ENCODE measurements at regions not wholly inside any gene's neighbourhood (a gene's known extent, or its start where the extent isn't known, plus 50 kb on each side); places are given as distances from the start of the nearest gene placed in this dataset.

DNA sequence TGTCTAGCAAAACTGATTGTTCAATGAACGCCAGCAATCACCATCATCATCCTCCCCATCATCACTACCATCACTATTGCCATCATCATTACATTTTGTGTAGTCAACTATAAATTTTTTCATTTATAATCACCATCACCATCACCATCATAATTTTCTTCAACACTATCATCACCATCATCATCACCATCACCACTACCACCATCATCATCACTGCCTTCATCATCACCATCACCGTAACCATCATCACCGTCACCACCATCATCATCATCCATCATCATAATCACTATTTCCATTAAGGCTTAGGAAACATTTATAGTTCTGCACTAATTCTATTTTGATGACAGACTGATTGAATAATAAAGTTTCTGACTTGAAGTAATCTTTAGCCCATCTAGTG, 434.8 kb upstream of the TMEM132C start:
- TF ChIP-seq, protein P1, sequence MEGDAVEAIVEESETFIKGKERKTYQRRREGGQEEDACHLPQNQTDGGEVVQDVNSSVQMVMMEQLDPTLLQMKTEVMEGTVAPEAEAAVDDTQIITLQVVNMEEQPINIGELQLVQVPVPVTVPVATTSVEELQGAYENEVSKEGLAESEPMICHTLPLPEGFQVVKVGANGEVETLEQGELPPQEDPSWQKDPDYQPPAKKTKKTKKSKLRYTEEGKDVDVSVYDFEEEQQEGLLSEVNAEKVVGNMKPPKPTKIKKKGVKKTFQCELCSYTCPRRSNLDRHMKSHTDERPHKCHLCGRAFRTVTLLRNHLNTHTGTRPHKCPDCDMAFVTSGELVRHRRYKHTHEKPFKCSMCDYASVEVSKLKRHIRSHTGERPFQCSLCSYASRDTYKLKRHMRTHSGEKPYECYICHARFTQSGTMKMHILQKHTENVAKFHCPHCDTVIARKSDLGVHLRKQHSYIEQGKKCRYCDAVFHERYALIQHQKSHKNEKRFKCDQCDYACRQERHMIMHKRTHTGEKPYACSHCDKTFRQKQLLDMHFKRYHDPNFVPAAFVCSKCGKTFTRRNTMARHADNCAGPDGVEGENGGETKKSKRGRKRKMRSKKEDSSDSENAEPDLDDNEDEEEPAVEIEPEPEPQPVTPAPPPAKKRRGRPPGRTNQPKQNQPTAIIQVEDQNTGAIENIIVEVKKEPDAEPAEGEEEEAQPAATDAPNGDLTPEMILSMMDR (IDR thresholded peaks at IDR 0.05): no peak
- no peak for TF ChIP-seq POLR2AphosphoS5 (IDR thresholded peaks at IDR 0.05)
